ENCODE measurements at regions not wholly inside any gene's neighbourhood (a gene's known extent, or its start where the extent isn't known, plus 50 kb on each side); places are given as distances from the start of the nearest gene placed in this dataset.
"Not testable (repeated sequence)": the region's sequence is repeated elsewhere in the genome, so short reads cannot be mapped to it uniquely, and the experiment has no call there.

DNA sequence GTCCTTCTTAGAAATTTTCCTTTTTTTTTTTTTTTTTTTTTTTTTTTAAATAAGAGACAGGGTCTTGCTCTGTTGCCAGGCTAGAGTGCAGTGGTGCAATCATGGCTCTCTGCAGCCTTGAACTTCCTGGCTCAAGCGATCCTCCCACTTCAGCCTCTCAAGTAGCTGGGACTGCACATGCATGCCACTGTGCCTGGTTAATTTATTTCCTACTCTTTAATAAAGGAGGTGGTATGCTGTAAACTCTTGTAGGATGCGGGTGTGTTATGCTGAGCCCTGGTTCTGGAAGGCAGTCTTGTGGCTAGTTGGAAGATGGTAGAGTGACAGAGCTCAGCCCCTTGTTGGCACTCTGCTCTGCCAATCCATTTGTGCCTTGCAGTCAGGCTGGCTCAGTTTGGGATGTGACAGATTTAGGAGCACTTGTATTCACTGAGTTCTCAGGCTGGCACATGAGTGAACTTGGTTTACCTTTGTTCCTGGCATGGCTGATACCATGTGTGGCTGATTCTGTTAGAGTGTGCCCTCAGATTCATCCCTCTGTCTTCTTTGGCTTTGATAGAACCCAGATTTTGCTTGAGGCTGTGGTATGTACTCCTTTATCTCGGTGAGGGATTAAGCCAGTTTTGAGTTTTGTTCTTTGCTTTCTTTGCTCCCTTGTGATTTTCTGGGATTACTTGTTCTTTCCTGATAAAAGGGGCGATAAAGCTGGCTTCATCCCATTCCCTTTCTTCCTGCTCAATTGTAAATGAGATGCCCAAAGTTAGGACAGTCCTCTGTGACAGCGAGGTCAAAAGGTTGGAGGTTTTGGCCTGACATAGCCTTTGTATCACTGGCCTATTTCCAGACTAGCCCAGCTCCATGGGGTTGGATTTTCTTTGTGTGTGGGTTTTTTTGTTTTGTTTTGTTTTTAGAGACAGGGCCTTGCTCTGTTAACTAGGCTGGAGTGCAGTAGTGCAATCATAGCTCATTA is 91.2 kb upstream of the CRYM start:
- H3K4me3 Mint-ChIP-seq, H3K36me3 Mint-ChIP-seq, DNase-seq, H3K9me3 Mint-ChIP-seq, H3K27ac Mint-ChIP-seq, H3K4me1 Mint-ChIP-seq, H3K27me3 Mint-ChIP-seq: not testable (repeated sequence)

DNA sequence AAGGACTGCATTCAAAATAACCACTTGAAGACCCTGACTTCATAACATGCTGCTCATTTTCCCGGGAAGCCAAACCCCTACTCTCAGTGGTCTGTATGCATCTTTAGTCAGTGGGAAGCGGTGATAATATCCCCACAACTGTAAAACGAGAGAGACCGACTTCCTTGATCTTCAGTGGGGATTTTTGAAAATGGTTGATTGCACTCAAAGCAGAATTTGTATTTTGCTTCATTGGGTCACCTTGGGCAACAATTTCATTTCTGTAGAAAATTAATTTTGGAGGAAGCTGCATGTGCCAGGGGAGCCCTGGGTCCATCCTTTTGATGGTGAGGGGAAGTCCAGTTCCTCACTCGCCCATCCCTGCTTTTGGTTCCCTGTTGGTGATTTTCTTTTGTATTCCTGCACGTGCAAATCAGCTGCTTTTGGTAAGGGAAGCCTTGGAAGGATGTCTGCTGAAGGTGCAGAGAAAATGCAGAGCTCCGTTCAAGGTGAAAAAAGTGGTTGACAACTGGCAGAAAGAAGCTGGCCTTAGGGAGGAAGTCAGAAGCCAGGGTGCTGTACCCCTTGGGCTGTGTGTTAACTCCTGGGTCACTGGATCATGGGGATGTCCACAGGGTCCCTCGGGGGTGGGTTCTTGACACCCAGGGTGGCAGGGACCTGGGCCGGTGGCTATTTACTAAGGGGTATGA is 89.8 kb upstream of the CRYM start:
- not testable (repeated sequence) for DNase-seq, H3K4me1 Mint-ChIP-seq, H3K27ac Mint-ChIP-seq, H3K36me3 Mint-ChIP-seq, H3K27me3 Mint-ChIP-seq, H3K4me3 Mint-ChIP-seq, H3K9me3 Mint-ChIP-seq

DNA sequence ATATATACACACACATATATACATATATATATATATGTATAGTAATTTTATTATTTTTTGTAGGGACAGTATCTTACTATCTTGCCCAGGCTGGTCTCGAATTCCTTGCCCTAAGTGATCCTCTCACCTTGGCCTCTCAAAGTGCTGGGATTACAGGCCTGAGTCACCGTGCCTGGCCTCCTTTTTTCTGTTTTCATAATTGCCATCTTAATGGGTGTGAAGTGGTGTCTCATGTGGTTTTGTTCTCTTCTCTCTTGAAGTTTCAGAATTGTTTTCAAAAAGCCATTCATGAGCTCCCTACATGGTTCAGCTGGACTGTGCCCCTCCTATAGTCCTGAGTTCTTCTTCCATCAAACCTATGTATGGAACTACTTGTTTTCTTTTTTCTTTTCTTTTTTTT is 88.9 kb upstream of the CRYM start:
- DNase-seq = not testable (repeated sequence)

DNA sequence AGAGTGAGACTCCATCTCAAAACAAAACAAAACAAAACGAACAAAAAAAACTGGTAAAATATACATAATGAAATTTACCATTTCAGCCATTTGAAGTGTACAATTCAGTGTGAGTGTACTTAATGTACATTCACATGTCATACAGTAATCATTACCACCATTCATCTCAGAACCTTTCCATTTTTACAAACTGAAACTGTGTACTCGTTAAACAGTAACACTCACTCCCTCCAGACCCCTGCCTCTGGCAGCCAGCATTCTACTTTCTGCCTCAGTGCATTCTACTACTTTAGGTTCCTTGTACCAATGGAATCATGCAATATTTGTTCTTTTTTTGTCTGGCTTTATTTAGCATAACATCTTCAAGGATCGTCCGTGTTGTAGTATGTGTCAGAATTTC is 87.5 kb upstream of the CRYM start:
- H3K4me3 Mint-ChIP-seq, H3K4me1 Mint-ChIP-seq, H3K27ac Mint-ChIP-seq, H3K27me3 Mint-ChIP-seq, H3K9me3 Mint-ChIP-seq, DNase-seq, H3K36me3 Mint-ChIP-seq: not testable (repeated sequence)

More for the DNA sequence above, 88.9 kb upstream of the CRYM start:
- not testable (repeated sequence) for H3K27me3 Mint-ChIP-seq, H3K36me3 Mint-ChIP-seq, H3K27ac Mint-ChIP-seq, H3K4me1 Mint-ChIP-seq, H3K9me3 Mint-ChIP-seq, H3K4me3 Mint-ChIP-seq

DNA sequence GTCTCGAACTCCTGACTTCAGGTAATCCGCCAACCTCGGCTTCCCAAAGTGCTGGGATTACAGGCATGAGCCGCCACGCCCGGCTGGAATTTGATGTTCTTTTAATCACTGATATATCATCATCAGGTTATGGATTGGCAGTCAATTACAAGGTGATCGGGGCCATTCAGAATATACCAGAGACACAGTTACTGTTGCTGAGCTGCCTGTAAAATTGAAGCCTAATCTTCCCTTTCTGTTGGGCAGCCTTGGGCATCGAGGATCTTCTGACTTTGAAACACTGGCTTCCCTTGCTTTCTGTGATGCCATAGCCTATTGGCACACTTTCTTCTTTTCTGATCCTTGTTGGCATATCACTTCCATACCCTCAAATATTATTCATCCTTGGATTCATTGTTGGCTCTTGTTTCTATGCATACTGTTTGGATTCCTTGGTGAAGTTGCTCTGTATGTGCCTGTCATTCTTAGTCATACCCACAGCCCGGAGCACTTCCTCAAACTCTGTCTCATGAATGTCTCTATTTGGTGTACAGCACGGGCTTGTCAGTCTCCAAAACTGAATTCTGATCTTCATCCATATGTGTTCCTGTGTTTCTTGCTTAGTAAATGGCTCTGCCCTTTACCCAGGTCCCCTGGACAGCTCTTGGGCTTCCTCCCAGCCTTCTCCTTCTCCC is 85.6 kb upstream of the CRYM start:
- not testable (repeated sequence) for H3K4me3 Mint-ChIP-seq, DNase-seq, H3K9me3 Mint-ChIP-seq, H3K4me1 Mint-ChIP-seq, H3K36me3 Mint-ChIP-seq, H3K27me3 Mint-ChIP-seq, H3K27ac Mint-ChIP-seq

DNA sequence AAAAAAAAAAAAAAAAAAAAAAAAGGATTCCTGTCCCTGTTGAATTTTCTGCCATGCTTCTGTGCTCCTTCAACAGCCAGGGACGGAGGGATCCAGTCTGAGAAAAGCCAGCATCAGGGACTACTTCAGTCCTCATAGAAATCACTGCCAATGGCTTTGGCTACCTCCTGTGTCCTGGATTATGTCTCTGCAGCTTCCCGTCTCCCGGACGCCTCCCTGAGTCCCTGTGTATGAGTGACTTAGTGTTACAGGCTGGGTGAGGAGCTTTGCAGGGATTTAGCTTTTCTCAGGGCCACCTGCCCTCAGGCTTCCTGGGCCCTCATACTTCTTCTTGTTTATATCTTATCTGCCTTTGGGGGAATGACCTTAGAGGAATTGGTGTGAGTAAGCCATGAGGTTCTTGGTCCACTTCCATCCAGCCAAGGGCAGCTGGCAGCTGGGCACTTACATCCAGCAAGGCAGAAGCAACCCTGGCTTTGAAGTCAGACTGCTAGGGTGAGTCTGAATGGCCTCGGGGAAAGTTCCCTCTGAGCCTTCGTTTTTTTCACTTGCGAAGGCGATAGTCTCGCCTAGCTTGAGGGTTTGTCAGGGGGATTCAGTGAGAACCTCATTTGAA is 83.6 kb upstream of the CRYM start:
- H3K4me3 Mint-ChIP-seq, H3K9me3 Mint-ChIP-seq, H3K27ac Mint-ChIP-seq, DNase-seq, H3K36me3 Mint-ChIP-seq, H3K27me3 Mint-ChIP-seq, H3K4me1 Mint-ChIP-seq: not testable (repeated sequence)

DNA sequence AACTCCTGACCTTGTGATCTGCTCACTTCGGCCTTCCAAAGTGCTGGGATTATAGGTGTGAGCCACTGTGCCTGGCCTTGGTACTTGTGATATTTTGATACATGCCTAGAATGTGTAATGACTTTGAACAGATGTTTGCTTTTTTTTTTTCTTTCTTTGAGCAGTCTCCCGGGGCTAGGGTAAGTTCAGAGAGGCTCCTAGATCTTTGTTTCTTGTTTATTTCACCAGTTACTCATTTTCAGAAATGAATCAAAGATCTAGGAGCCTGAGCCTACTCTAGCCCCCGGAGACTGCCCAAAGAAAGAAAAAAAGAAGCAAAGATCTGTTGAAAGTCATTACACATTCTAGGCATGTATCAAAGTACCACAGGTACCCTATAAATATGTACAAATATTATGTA is 83.0 kb upstream of the CRYM start:
- not testable (repeated sequence) for DNase-seq, H3K9me3 Mint-ChIP-seq, H3K4me1 Mint-ChIP-seq, H3K27ac Mint-ChIP-seq, H3K36me3 Mint-ChIP-seq, H3K4me3 Mint-ChIP-seq
- peaks cover 11% of the 10 kb centered on the region for H3K27me3 Mint-ChIP-seq

DNA sequence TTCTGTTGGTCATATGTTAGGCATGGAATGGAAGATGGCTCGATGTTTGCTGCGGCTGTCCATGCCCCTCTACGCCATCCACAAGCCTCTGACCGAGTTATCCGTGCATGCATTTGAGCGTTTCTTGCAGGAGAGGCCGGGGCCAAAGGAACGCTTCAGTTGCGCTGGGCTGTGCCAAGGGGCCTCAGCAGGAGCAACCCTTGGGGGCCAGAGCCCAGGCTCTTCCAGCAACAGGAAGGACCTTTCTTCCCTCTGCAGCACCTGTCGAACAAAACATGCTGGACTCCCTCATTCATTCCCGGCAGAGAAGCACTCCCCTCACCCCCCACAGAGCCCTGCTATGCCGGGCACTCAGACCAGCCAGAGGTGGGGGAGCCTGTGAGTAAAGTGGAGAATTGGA is 81.4 kb upstream of the CRYM start:
- not testable (repeated sequence) for H3K27ac Mint-ChIP-seq, H3K9me3 Mint-ChIP-seq, H3K4me3 Mint-ChIP-seq, H3K36me3 Mint-ChIP-seq, DNase-seq, H3K4me1 Mint-ChIP-seq
- peaks cover 12% of the 10 kb centered on the region for H3K27me3 Mint-ChIP-seq

DNA sequence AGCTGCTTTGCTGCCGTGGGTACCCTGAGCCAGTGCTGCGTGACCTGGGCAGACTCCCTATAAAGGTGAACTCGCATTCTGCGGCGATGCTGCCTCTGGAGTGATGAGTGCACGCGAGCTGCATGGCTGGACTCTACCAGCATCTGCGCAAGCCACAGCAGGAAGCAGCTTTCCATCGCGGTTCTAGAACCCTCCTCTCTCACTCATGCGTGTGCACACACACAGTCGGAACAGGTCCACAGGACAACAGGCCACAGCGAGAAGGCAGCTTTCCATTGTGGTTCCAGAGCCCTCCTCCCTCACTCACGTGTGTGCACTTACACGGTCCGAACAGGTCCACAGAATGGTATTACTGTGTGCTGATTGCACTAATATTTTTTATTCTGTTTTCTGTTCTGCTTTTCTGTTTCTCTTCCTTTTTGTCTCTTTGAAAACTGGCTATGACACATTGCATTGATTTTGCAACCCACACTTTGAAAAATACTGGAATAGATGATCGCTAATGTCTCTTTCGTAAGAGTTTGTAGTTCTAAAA is 80.2 kb upstream of the CRYM start:
- H3K4me1 Mint-ChIP-seq = not testable (repeated sequence)

DNA sequence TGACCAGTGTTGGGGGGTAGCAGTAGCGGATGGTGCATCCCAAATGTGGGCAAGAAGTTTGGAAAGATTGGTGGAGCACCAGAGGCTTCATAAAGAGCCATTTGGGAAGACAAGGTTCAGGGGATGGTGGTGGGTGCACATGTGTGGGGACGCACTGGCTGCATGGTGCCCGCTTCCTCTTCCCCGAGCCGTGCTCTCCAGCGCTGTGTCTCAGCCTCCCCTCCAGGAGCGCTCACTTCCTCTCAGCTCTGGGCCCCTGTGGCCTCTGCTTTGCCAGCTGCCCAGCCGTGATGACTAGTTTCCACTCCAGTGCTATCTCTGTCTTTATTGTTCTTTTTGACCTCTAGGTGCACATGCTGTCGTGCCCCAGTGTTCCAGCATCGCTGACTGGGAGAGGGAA is 78.2 kb upstream of the CRYM start:
- not testable (repeated sequence) for H3K9me3 Mint-ChIP-seq, H3K4me1 Mint-ChIP-seq, H3K36me3 Mint-ChIP-seq, DNase-seq, H3K27me3 Mint-ChIP-seq, H3K4me3 Mint-ChIP-seq, H3K27ac Mint-ChIP-seq

More for the DNA sequence above, 80.2 kb upstream of the CRYM start:
- H3K36me3 Mint-ChIP-seq, H3K27ac Mint-ChIP-seq, H3K9me3 Mint-ChIP-seq, H3K27me3 Mint-ChIP-seq, H3K4me3 Mint-ChIP-seq, DNase-seq: not testable (repeated sequence)

DNA sequence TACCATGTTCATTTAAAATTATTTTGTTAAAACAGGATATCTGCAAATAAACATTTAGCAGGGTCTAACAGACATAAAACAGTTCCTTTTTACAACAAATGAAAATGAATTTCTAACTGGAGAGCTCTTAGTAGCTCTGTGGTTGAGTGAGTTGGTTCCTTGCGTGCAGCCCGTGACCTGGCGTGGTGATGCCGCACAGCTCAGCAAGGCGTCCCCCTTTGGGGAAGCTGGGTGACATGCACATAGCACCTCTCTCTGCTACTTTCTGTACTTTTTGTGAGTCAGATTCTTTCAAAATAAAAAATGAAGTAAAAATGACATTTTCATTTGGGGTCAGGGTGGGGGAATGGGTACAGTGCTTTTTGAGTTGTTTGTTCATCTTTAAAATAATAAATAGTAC is 73.3 kb upstream of the CRYM start:
- H3K27ac Mint-ChIP-seq, H3K4me3 Mint-ChIP-seq, H3K9me3 Mint-ChIP-seq, DNase-seq, H3K4me1 Mint-ChIP-seq, H3K36me3 Mint-ChIP-seq, H3K27me3 Mint-ChIP-seq: not testable (repeated sequence)

DNA sequence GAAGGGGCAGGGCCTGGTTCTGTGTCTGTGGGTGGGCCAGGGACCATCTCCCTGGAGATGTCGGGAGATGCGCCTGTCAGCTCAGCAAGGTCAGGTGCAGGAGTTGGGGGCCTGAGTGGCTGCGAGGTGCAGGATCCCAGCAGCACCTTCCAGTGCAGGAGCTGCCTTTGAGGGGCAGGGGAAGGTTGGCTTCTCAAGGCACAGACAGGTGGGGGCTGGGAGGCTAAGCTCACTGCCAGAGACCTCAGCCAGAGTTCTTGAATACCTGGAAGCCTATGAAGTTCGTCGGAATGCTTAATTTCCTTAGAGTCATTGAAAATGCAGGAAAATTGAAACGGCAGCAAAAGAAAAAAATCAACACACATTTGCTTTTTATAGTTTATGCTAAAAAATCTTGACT is 72.8 kb upstream of the CRYM start:
- not testable (repeated sequence) for H3K9me3 Mint-ChIP-seq, DNase-seq, H3K4me1 Mint-ChIP-seq, H3K27ac Mint-ChIP-seq, H3K4me3 Mint-ChIP-seq, H3K36me3 Mint-ChIP-seq, H3K27me3 Mint-ChIP-seq

DNA sequence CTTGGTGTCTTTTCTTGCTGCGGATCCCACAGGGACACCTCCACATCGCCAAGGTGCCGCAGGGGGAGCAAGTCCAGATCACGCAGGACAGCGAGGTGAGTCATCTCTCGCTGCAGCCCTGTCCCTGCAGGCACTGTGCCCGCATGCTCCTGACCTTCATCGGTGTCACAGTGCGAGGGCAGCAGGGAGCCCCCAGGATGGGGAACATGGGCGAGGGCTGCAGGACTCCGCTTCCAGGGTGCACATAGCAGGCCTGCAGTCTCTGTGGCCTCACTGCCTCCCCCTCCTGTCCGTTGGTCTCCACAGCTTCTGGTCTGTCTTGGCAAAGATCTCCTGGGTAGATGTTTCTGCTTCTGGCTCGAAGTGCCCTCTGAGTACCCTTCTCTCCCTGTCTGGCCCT is 71.2 kb upstream of the CRYM start:
- not testable (repeated sequence) for H3K36me3 Mint-ChIP-seq, H3K4me3 Mint-ChIP-seq, H3K27ac Mint-ChIP-seq, H3K9me3 Mint-ChIP-seq, DNase-seq, H3K4me1 Mint-ChIP-seq, H3K27me3 Mint-ChIP-seq

DNA sequence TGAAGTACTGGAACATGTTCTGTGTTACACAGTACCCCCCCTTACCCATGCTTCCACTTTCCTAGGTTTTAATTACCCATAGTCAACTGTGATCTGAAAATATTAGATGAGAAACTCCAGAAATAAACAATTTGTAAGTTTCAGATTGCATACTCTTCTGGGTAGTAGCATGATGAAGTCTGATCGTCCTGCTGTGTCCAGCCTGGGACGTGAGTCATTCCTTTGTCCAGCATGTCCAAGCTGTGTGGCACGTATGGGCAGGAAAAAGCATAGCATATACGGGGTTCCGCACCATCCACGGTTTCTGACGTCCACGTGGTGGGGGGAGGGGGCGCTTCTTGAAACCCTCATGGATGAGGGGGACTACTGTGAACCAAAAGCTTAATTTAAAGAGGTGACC is 70.7 kb upstream of the CRYM start:
- not testable (repeated sequence) for H3K36me3 Mint-ChIP-seq, H3K9me3 Mint-ChIP-seq, H3K4me1 Mint-ChIP-seq, H3K27me3 Mint-ChIP-seq, H3K27ac Mint-ChIP-seq, DNase-seq, H3K4me3 Mint-ChIP-seq

DNA sequence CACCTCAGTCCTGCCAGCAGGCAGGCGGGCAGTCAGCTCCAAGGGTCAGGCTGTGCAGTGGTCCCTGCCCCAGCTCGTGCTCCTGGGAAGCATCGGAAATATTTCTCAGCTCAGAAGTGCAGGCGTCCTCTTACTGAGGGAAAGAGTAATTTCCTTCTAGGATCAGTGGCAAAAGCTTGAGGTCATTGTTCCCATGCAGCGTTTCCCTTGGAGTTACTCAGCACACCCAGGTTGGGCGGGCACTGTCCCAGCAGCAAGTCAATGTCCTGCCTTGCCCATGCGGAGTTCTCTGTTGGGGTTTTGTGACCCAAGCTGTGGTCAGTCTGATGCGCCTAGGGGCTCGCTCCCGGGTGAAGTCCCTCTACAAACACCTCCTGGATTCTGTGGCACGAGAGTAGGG is 69.4 kb upstream of the CRYM start:
- H3K27ac Mint-ChIP-seq, H3K4me3 Mint-ChIP-seq, H3K9me3 Mint-ChIP-seq, H3K36me3 Mint-ChIP-seq, H3K4me1 Mint-ChIP-seq, DNase-seq, H3K27me3 Mint-ChIP-seq: not testable (repeated sequence)

Measured in activated naive CD8-positive, alpha-beta T cell treated with anti-CD3 and anti-CD28 coated beads for 36 hours (primary cell).